IMR-90 (cell line): ENCODE measurements at regions not wholly inside any gene's neighbourhood (a gene's known extent, or its start where the extent isn't known, plus 50 kb on each side); places are given as distances from the start of the nearest gene placed in this dataset.

Experiments
- ATAC-seq: fragments of 200-7000 bp; cut with Tn5 transposase; 2 replicates; pipeline ENCODE4 v1.9.1; 2020; ENCODE audit warnings: low read depth, mild to moderate bottlenecking, moderate library complexity
- BruUV-seq: library from RNA; stranded (reverse); fragments of 400-500 nt; replicated peaks from 2 replicates; lab custom pipeline; 2021; lab: Mats Ljungman, UMichigan
- CTCF ChIA-PET: fragments of 300-600 bp; formaldehyde crosslinking; extraction: SDS; loops from one replicate; lab custom pipeline; 2021; ENCODE audit warnings: antibody characterized with exemption; lab: Yijun Ruan, JAX
- POLR2A ChIA-PET: fragments of 300-600 bp; sonication (Branson Sonifier 250); formaldehyde crosslinking; loops from one replicate; lab custom pipeline; 2022; ENCODE audit warnings: antibody characterized with exemption; ENCODE audit not compliant: unreplicated experiment; lab: Charles Lee
- DNase-seq: peaks from one replicate; pipeline ENCODE4 v3.0.0; 2013
- H2AFZ ChIP-seq: replicated peaks from 2 replicates; pipeline ENCODE3; 2013; ENCODE audit warnings: low read length, mild to moderate bottlenecking; ENCODE audit not compliant: poor library complexity
- H2AK5ac ChIP-seq: 2 replicates; pipeline ENCODE4 v1.6.1; 2013; ENCODE audit warnings: low read depth, low read length, inconsistent platforms
- H2AK9ac ChIP-seq: replicated peaks from 2 replicates; pipeline ENCODE3; 2013; ENCODE audit warnings: mild to moderate bottlenecking, low read depth, low read length, moderate library complexity; ENCODE audit not compliant: poor library complexity
- H2BK120ac ChIP-seq: 2 replicates; pipeline ENCODE4 v1.6.1; 2013; ENCODE audit warnings: low read depth, low read length, inconsistent platforms
- H2BK15ac ChIP-seq: 3 replicates; pipeline ENCODE4 v1.6.1; 2013; ENCODE audit warnings: low read depth, low read length, inconsistent platforms
- H2BK20ac ChIP-seq: 2 replicates; pipeline ENCODE4 v1.6.1; 2013; ENCODE audit warnings: low read depth, mild to moderate bottlenecking, inconsistent platforms, low read length, moderate library complexity
- H2BK5ac ChIP-seq: 2 replicates; pipeline ENCODE4 v1.6.1; 2013; ENCODE audit warnings: mild to moderate bottlenecking, low read depth, low read length, inconsistent platforms; ENCODE audit not compliant: poor library complexity, severe bottlenecking
- H3K14ac ChIP-seq: replicated peaks from 2 replicates; pipeline ENCODE4 v1.6.1; 2013; ENCODE audit warnings: low read depth, low read length, inconsistent platforms
- H3K18ac ChIP-seq: 2 replicates; pipeline ENCODE4 v1.6.1; 2013; ENCODE audit warnings: low read depth, low read length, control low read depth
- H3K23ac ChIP-seq: 2 replicates; pipeline ENCODE4 v1.6.1; 2013; ENCODE audit warnings: low read depth, low read length, inconsistent platforms
- H3K27ac ChIP-seq: 2 replicates; pipeline ENCODE4 v1.5.1; 2013; ENCODE audit warnings: mild to moderate bottlenecking, control low read depth, low read length; ENCODE audit not compliant: insufficient read depth
- H3K27me3 ChIP-seq: 2 replicates; pipeline ENCODE4 v1.6.1; 2013; ENCODE audit warnings: low read length; ENCODE audit not compliant: control insufficient read depth, insufficient read depth
- H3K36me3 ChIP-seq: 2 replicates; pipeline ENCODE4 v1.6.1; 2013; ENCODE audit warnings: low read length, mixed read lengths; ENCODE audit not compliant: control insufficient read depth, insufficient read depth
- H3K4ac ChIP-seq: 2 replicates; pipeline ENCODE4 v1.6.1; 2013; ENCODE audit warnings: low read depth, low read length, inconsistent platforms
- H3K4me1 ChIP-seq: 2 replicates; pipeline ENCODE4 v1.6.1; 2013; ENCODE audit warnings: low read length, mixed read lengths; ENCODE audit not compliant: control insufficient read depth, insufficient read depth
- H3K4me2 ChIP-seq: 2 replicates; pipeline ENCODE4 v1.6.1; 2013; ENCODE audit warnings: low read depth, mild to moderate bottlenecking, control low read depth, low read length, moderate library complexity
- H3K4me3 ChIP-seq: 2 replicates; pipeline ENCODE4 v1.5.1; 2013; ENCODE audit warnings: low read depth, mild to moderate bottlenecking, control low read depth, low read length, moderate library complexity; ENCODE audit not compliant: insufficient read depth
- H3K56ac ChIP-seq: 2 replicates; pipeline ENCODE4 v1.6.1; 2013; ENCODE audit warnings: low read length, inconsistent platforms; ENCODE audit not compliant: insufficient read depth; ENCODE audit errors: extremely low read depth
- H3K79me1 ChIP-seq, 2 experiments: 2 replicates each; pipeline ENCODE4 v1.6.1; 2013; ENCODE audit warnings: low read length in 2 of 2, inconsistent platforms in 1 of 2, low read depth in 1 of 2
- H3K9ac ChIP-seq: 2 replicates; pipeline ENCODE4 v1.6.1; 2013; ENCODE audit warnings: low read depth, low read length, control low read depth
- H3K9me1 ChIP-seq: 2 replicates; pipeline ENCODE4 v1.6.1; 2013; ENCODE audit warnings: low read length, inconsistent platforms; ENCODE audit not compliant: insufficient read depth
- H3K9me3 ChIP-seq: 2 replicates; pipeline ENCODE4 v1.6.1; 2013; ENCODE audit warnings: low read length; ENCODE audit not compliant: control insufficient read depth, insufficient read depth
- H4K20me1 ChIP-seq: 2 replicates; pipeline ENCODE4 v1.6.1; 2013; ENCODE audit warnings: low read length, inconsistent platforms; ENCODE audit not compliant: insufficient read depth
- H4K5ac ChIP-seq: 2 replicates; pipeline ENCODE4 v1.6.1; 2013; ENCODE audit warnings: mild to moderate bottlenecking, low read depth, low read length, control low read depth
- H4K8ac ChIP-seq, 2 experiments: 2 replicates each; pipeline ENCODE4 v1.6.1; 2013; ENCODE audit warnings: low read depth in 2 of 2, low read length in 2 of 2, control low read depth in 1 of 2, inconsistent platforms in 1 of 2
- H4K91ac ChIP-seq: 2 replicates; pipeline ENCODE4 v1.6.1; 2013; ENCODE audit warnings: low read depth, low read length, inconsistent platforms; ENCODE audit not compliant: insufficient read depth
- BHLHE40 ChIP-seq: fragments of 150-350 bp; IDR thresholded peaks from 2 replicates; pipeline ENCODE4 v1.6.1; 2016; ENCODE audit warnings: mild to moderate bottlenecking, low read depth, low read length
- MXI1 ChIP-seq: IDR thresholded peaks from 2 replicates; pipeline ENCODE4 v1.6.1; 2012; ENCODE audit warnings: low read depth, mild to moderate bottlenecking, low read length, moderate library complexity, borderline replicate concordance
- RAD21 ChIP-seq: IDR thresholded peaks from 2 replicates; pipeline ENCODE4 v1.6.1; 2012; ENCODE audit warnings: low read length, improper control_type of control experiment
- RCOR1 ChIP-seq: IDR thresholded peaks from 2 replicates; pipeline ENCODE4 v1.6.1; 2012; ENCODE audit warnings: mild to moderate bottlenecking, low read length, improper control_type of control experiment; ENCODE audit not compliant: insufficient replicate concordance
- SMC3 ChIP-seq: fragments of 150-350 bp; IDR thresholded peaks from 2 replicates; pipeline ENCODE4 v1.6.1; 2016; ENCODE audit warnings: low read depth, mild to moderate bottlenecking, antibody characterized with exemption, low read length, moderate library complexity
- WGBS, 2 experiments: methylation state at CpG; one replicate each; pipeline versions ENCODE4 v1.1.5 to v1.1.7; 2013; ENCODE audit warnings: missing lambda C conversion rate in 2 of 2; ENCODE audit not compliant: insufficient read length in 1 of 2; ENCODE audit errors: extremely low coverage in 2 of 2; 5-methylcytosine and 5-hydroxymethylcytosine counted together
- dilution Hi-C: fragments of 300-500 bp; cut with HindIII; formaldehyde crosslinking; loops from one replicate; pipeline ENCODE4 v1.14.3; 2018; ENCODE audit warnings: low sequenced_read_pairs; ENCODE audit not compliant: unreplicated experiment
- in situ Hi-C: fragments of 300-500 bp; cut with MboI; formaldehyde crosslinking; loops from 3 replicates; pipeline ENCODE4 v1.14.3; 2019; ENCODE audit warnings: low sequenced_read_pairs, inconsistent platforms, mixed read lengths
- intact Hi-C: fragments of 100-400 bp; cut with micrococcal nuclease; formaldehyde crosslinking; loops from 2 replicates; pipeline ENCODE4 v1.10.0; 2022
- TF ChIP-seq, protein P1 (sequence below): fragments of 150-350 bp; IDR thresholded peaks from 2 replicates; pipeline ENCODE4 v1.6.1; 2016; ENCODE audit warnings: low read depth, mild to moderate bottlenecking, low read length, moderate library complexity, borderline replicate concordance

DNA sequence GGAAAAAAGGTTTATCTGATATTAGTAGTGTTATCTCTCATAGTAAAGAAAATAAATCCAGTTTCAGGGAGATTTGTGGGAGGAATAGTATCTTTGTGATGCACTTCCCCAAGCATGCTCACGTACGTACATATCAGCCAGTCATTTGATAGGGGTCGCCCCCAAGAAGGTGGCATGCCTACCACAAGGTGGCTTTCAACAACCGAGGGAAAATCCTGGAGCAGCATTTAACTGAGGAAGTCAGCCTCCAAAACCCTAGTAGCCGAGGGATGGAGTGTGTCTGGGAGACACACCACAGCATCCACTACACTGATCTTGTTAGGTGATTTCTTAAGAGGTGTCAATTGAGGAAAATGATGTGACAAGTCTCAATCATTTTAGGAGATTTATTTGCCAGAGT lies 623.9 kb downstream of the NYAP2 start:
- in situ Hi-C loops = no loop called here
- no CpG with 5 or more reads among the region's 5 CpGs for WGBS, 2 experiments
- no peak overlapping the region for H3K18ac ChIP-seq
- H3K36me3 ChIP-seq = no peaks in the 10 kb centered on the region
- no peak overlapping the region for H2AK5ac ChIP-seq
- H2BK120ac ChIP-seq = no peak overlapping the region
- no peaks in the 10 kb centered on the region for H3K79me1 ChIP-seq
- no peak overlapping the region for H3K23ac ChIP-seq
- ATAC-seq (no peak), DNase-seq (no peak)
- no peak overlapping the region for H3K56ac ChIP-seq
- CTCF ChIA-PET = no interaction called here
- H4K8ac ChIP-seq = no peak overlapping the region
- H3K4ac ChIP-seq = no peak overlapping the region
- H3K9me1 ChIP-seq = no peaks in the 10 kb centered on the region
- no peaks in the 10 kb centered on the region for H4K20me1 ChIP-seq
- no peaks in the 10 kb centered on the region for H3K27me3 ChIP-seq
- no peaks in the 10 kb centered on the region for H3K4me1 ChIP-seq
- H2BK5ac ChIP-seq = no peak overlapping the region
- no peak overlapping the region for H2BK15ac ChIP-seq
- peaks cover 1% of the 10 kb centered on the region; the same call in 1 of the 2 replicates for H3K9me3 ChIP-seq
- no peak overlapping the region for H2BK20ac ChIP-seq
- H4K5ac ChIP-seq = no peak overlapping the region
- H4K91ac ChIP-seq = no peak overlapping the region
- BruUV-seq = no TSS peak
- no peak overlapping the region for H3K4me2 ChIP-seq
- H3K14ac ChIP-seq = no peak overlapping the region
- no peak overlapping the region for H2AFZ ChIP-seq
- no peak overlapping the region for H3K27ac ChIP-seq
- dilution Hi-C loops = no loop called here
- intact Hi-C loops = no loop called here
- H3K4me3 ChIP-seq = no peak overlapping the region
- TF ChIP-seq RAD21 (no peak), MXI1 (no peak), SMC3 (no peak), RCOR1 (no peak), BHLHE40 (no peak)
- TF ChIP-seq, protein P1, sequence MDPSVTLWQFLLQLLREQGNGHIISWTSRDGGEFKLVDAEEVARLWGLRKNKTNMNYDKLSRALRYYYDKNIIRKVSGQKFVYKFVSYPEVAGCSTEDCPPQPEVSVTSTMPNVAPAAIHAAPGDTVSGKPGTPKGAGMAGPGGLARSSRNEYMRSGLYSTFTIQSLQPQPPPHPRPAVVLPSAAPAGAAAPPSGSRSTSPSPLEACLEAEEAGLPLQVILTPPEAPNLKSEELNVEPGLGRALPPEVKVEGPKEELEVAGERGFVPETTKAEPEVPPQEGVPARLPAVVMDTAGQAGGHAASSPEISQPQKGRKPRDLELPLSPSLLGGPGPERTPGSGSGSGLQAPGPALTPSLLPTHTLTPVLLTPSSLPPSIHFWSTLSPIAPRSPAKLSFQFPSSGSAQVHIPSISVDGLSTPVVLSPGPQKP = no peak
- POLR2A ChIA-PET = no interaction called here
- no peak overlapping the region for H3K9ac ChIP-seq
- no peak overlapping the region for H2AK9ac ChIP-seq
